ENCODE measurements at regions not wholly inside any gene's neighbourhood (a gene's known extent, or its start where the extent isn't known, plus 50 kb on each side); places are given as distances from the start of the nearest gene placed in this dataset.
"Not testable (repeated sequence)": the region's sequence is repeated elsewhere in the genome, so short reads cannot be mapped to it uniquely, and the experiment has no call there.

GRCh38 chr4:3945511-3946290 is 179.5 kb downstream of the ADRA2C start:
- DNase-seq (ENCODE audit: low spot score): no peak
- Histone ChIP-seq H3K4me3 (no peak overlapping the region), H3K27ac (no peak overlapping the region), H3K36me3 (no peaks in the 10 kb centered on the region), H3K9me3 (no peaks in the 10 kb centered on the region), H3K4me1 (no peaks in the 10 kb centered on the region), H3K27me3 (no peaks in the 10 kb centered on the region)
- TF ChIP-seq CTCF (IDR thresholded peaks at IDR 0.05): no peak

GRCh38 chr4:3946553-3946952 is 180.4 kb downstream of the ADRA2C start:
- not testable (repeated sequence) for H3K27me3 ChIP-seq; H3K36me3 ChIP-seq; H3K4me1 ChIP-seq; H3K27ac ChIP-seq; DNase-seq (ENCODE audit: low spot score); H3K9me3 ChIP-seq; H3K4me3 ChIP-seq

- DNase-seq (ENCODE audit: low spot score); H3K4me1 ChIP-seq; H3K27me3 ChIP-seq; H3K9me3 ChIP-seq; H3K4me3 ChIP-seq; H3K27ac ChIP-seq; H3K36me3 ChIP-seq: not testable (repeated sequence)
These were observed 181.6 kb downstream of the ADRA2C start for GRCh38 chr4:3947761-3948160.

GRCh38 chr4:3948210-3948609 is 182.0 kb downstream of the ADRA2C start:
- not testable (repeated sequence) for H3K4me1 ChIP-seq; H3K27ac ChIP-seq; H3K27me3 ChIP-seq; H3K36me3 ChIP-seq; DNase-seq (ENCODE audit: low spot score); H3K4me3 ChIP-seq; H3K9me3 ChIP-seq

- H3K4me3 ChIP-seq; H3K4me1 ChIP-seq; DNase-seq (ENCODE audit: low spot score); H3K27me3 ChIP-seq; H3K9me3 ChIP-seq; H3K36me3 ChIP-seq; H3K27ac ChIP-seq: not testable (repeated sequence)
- peak; percentile 11 to 50 for TF ChIP-seq CTCF (IDR thresholded peaks at IDR 0.05)
These were observed 183.7 kb downstream of the ADRA2C start for GRCh38 chr4:3949916-3950315.

- not testable (repeated sequence) for DNase-seq (ENCODE audit: low spot score); H3K4me1 ChIP-seq; H3K36me3 ChIP-seq; H3K9me3 ChIP-seq; H3K27me3 ChIP-seq; H3K4me3 ChIP-seq; H3K27ac ChIP-seq
These were observed 186.4 kb downstream of the ADRA2C start for GRCh38 chr4:3952443-3953139.

GRCh38 chr4:3953140-3953489 is 186.9 kb downstream of the ADRA2C start:
- not testable (repeated sequence) for H3K4me1 ChIP-seq; H3K4me3 ChIP-seq; DNase-seq (ENCODE audit: low spot score); H3K36me3 ChIP-seq; H3K27me3 ChIP-seq; H3K27ac ChIP-seq; H3K9me3 ChIP-seq

GRCh38 chr4:3954540-3955320 is 188.5 kb downstream of the ADRA2C start:
- H3K9me3 ChIP-seq, H3K36me3 ChIP-seq, H3K4me1 ChIP-seq, H3K27me3 ChIP-seq: not testable (repeated sequence)
- H3K4me3 ChIP-seq: peak overlapping the region; percentile 72 to 73
- peak; percentile 72 for DNase-seq (ENCODE audit: low spot score)
- peak overlapping the region; percentile 85 to 86 for H3K27ac ChIP-seq

- H3K9me3 ChIP-seq, H3K4me1 ChIP-seq, H3K27me3 ChIP-seq, H3K36me3 ChIP-seq: not testable (repeated sequence)
- Histone ChIP-seq H3K4me3 (peak overlapping the region; percentile 72 to 73), H3K27ac (peak overlapping the region; percentile 85 to 86)
- DNase-seq (ENCODE audit: low spot score): peak; percentile 99
These were observed 189.4 kb downstream of the ADRA2C start for GRCh38 chr4:3955321-3956164.

- DNase-seq (ENCODE audit: low spot score); H3K4me1 ChIP-seq; H3K36me3 ChIP-seq; H3K27me3 ChIP-seq; H3K9me3 ChIP-seq: not testable (repeated sequence)
- Histone ChIP-seq H3K4me3 (peak overlapping the region; percentile 72 to 73), H3K27ac (peak overlapping the region; percentile 85 to 86)
These were observed 190.1 kb downstream of the ADRA2C start for GRCh38 chr4:3956165-3956867.

- not testable (repeated sequence) for H3K36me3 ChIP-seq; H3K9me3 ChIP-seq; H3K27me3 ChIP-seq; DNase-seq (ENCODE audit: low spot score); H3K27ac ChIP-seq; H3K4me3 ChIP-seq; H3K4me1 ChIP-seq
These were observed 195.0 kb downstream of the ADRA2C start for GRCh38 chr4:3961091-3961672.

All from right atrium auricular region (tissue), 2 donors.